ENCODE measurements at regions not wholly inside any gene's neighbourhood (a gene's known extent, or its start where the extent isn't known, plus 50 kb on each side); places are given as distances from the start of the nearest gene placed in this dataset.

DNA sequence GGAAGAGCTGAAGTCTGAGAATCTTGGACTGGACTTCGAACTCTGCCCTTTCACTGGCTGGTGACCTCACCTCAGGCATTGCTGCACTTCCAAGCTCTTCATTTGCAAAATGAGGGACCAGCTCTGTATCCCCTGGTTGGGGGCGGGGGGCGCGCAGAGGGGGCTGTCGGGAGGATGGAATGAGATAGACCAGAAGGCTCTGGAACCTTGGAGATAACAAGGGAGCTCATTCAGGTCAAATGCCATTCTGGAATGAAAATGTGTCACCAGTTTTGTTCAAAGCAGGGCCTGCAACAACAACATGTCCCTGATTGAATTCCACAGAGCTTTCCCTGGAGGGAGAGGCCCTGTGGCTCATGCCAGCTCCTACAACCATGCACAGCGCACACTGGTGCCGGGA, 370.5 kb downstream of the MN1 start:
- intact Hi-C loops (cut with DNase I): no loop called here

GRCh38 chr22:27431896-27432295, 369.7 kb downstream of the MN1 start:
- Histone ChIP-seq H3K4me3 (no peak overlapping the region), H3K4me1 (peaks cover 0 to 13% of the 10 kb centered on the region in 2 donors), H3K27me3 (no peaks in the 10 kb centered on the region), H3K9me3 (peaks cover 5 to 18% of the 10 kb centered on the region in 2 donors), H3K27ac (no peak overlapping the region), H3K36me3 (no peaks in the 10 kb centered on the region)
- TF ChIP-seq, protein P1, sequence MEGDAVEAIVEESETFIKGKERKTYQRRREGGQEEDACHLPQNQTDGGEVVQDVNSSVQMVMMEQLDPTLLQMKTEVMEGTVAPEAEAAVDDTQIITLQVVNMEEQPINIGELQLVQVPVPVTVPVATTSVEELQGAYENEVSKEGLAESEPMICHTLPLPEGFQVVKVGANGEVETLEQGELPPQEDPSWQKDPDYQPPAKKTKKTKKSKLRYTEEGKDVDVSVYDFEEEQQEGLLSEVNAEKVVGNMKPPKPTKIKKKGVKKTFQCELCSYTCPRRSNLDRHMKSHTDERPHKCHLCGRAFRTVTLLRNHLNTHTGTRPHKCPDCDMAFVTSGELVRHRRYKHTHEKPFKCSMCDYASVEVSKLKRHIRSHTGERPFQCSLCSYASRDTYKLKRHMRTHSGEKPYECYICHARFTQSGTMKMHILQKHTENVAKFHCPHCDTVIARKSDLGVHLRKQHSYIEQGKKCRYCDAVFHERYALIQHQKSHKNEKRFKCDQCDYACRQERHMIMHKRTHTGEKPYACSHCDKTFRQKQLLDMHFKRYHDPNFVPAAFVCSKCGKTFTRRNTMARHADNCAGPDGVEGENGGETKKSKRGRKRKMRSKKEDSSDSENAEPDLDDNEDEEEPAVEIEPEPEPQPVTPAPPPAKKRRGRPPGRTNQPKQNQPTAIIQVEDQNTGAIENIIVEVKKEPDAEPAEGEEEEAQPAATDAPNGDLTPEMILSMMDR (IDR thresholded peaks at IDR 0.05): no peak
- DNase-seq (ENCODE audit: low spot score in 2 of 2): no peak
- intact Hi-C loops (cut with DNase I): no loop called here

More for the DNA sequence above, 370.5 kb downstream of the MN1 start:
- TF ChIP-seq, protein P1 (IDR thresholded peaks at IDR 0.05): no peak
- DNase-seq (ENCODE audit: low spot score in 2 of 2): no peak
- H3K4me1 ChIP-seq: peaks cover 0 to 7% of the 10 kb centered on the region in 2 donors
- no peaks in the 10 kb centered on the region for H3K27me3 ChIP-seq
- no peak overlapping the region for H3K27ac ChIP-seq
- no peaks in the 10 kb centered on the region for H3K36me3 ChIP-seq
- no peak overlapping the region for H3K4me3 ChIP-seq
- H3K9me3 ChIP-seq: peaks cover 5 to 18% of the 10 kb centered on the region in 2 donors

- no peak overlapping the region for H3K27ac ChIP-seq
- no peaks in the 10 kb centered on the region for H3K36me3 ChIP-seq
- peaks cover 0 to 16% of the 10 kb centered on the region in 2 donors for H3K4me1 ChIP-seq
- no peak overlapping the region for H3K4me3 ChIP-seq
- TF ChIP-seq, protein P1 (IDR thresholded peaks at IDR 0.05): no peak
- intact Hi-C loops (cut with DNase I): no loop called here
- no peaks in the 10 kb centered on the region for H3K27me3 ChIP-seq
- DNase-seq (ENCODE audit: low spot score in 2 of 2): no peak
- H3K9me3 ChIP-seq: peaks cover 5 to 14% of the 10 kb centered on the region in 2 donors
Observed at GRCh38 chr22:27433099-27433498, 368.5 kb downstream of the MN1 start.

GRCh38 chr22:27433585-27434190, 367.9 kb downstream of the MN1 start:
- Histone ChIP-seq H3K4me3 (no peak overlapping the region), H3K9me3 (peaks cover 5 to 14% of the 10 kb centered on the region in 2 donors), H3K27ac (no peak overlapping the region), H3K27me3 (no peaks in the 10 kb centered on the region), H3K4me1 (peaks cover 6 to 21% of the 10 kb centered on the region in 2 donors), H3K36me3 (no peaks in the 10 kb centered on the region)
- TF ChIP-seq, protein P1 (IDR thresholded peaks at IDR 0.05): no peak
- intact Hi-C loops (cut with DNase I): no loop called here
- no peak for DNase-seq (ENCODE audit: low spot score in 2 of 2)

- Histone ChIP-seq H3K36me3 (no peaks in the 10 kb centered on the region), H3K27ac (no peak overlapping the region), H3K4me1 (peaks cover 7 to 23% of the 10 kb centered on the region in 2 donors), H3K9me3 (peaks cover 5 to 14% of the 10 kb centered on the region in 2 donors), H3K4me3 (no peak overlapping the region), H3K27me3 (no peaks in the 10 kb centered on the region)
- TF ChIP-seq, protein P1 (IDR thresholded peaks at IDR 0.05): no peak
- DNase-seq (ENCODE audit: low spot score in 2 of 2): no peak
- intact Hi-C loops (cut with DNase I): no loop called here
Observed at GRCh38 chr22:27434898-27435297, 366.7 kb downstream of the MN1 start.
